Heart right ventricle (tissue), 16 donors: ENCODE measurements at regions not wholly inside any gene's neighbourhood (a gene's known extent, or its start where the extent isn't known, plus 50 kb on each side); places are given as distances from the start of the nearest gene placed in this dataset.
"Not testable (repeated sequence)": the region's sequence is repeated elsewhere in the genome, so short reads cannot be mapped to it uniquely, and the experiment has no call there.

Experiments used
- ATAC-seq, 8 donors: fragments of 200-7000 bp; cut with Tn5 transposase; one replicate each; pipeline ENCODE4 v1.9.1; 2020; ENCODE audit warnings: mild to moderate bottlenecking in 8 of 8, moderate library complexity in 8 of 8, moderate number of reproducible peaks in 1 of 8
- DNase-seq, 2 donors: peaks; one replicate each; pipeline ENCODE4 v3.0.0-alpha.2; 2020
- H3K27ac ChIP-seq, 10 donors: fragments of 200-600 bp; sonication (generic) in 2 of 10; one replicate each; pipeline versions ENCODE4 v1.5.0 to v1.8.0; 2020 to 2022; ENCODE audit warnings: mild to moderate bottlenecking in 3 of 10
- H3K27me3 ChIP-seq, 7 donors: fragments of 200-600 bp; one replicate each; pipeline ENCODE4 v1.8.0; 2021 to 2022; ENCODE audit warnings: mild to moderate bottlenecking in 2 of 7
- H3K36me3 ChIP-seq, 9 donors: fragments of 200-600 bp; sonication (generic) in 1 of 9; one replicate each; pipeline versions ENCODE4 v1.5.0 to v1.8.0; 2020 to 2022; ENCODE audit warnings: mild to moderate bottlenecking in 2 of 9
- H3K4me1 ChIP-seq, 9 donors: fragments of 200-600 bp; sonication (generic) in 1 of 9; one replicate each; pipeline versions ENCODE4 v1.5.0 to v1.8.0; 2020 to 2022; ENCODE audit warnings: mild to moderate bottlenecking in 4 of 9
- H3K4me3 ChIP-seq, 10 donors: fragments of 200-600 bp; sonication (generic) in 2 of 10; one replicate each; pipeline versions ENCODE4 v1.5.0 to v1.8.0; 2020 to 2022; ENCODE audit warnings: mild to moderate bottlenecking in 7 of 10, moderate library complexity in 2 of 10
- H3K9me3 ChIP-seq, 11 donors: fragments of 200-600 bp in 10 of 11; sonication (generic) in 2 of 11; one replicate each; pipeline versions ENCODE4 v1.5.0 to v1.8.0; 2013 to 2022; ENCODE audit warnings: mild to moderate bottlenecking in 2 of 11, control low read depth in 1 of 11, moderate library complexity in 1 of 11
- CTCF ChIP-seq, 9 donors: fragments of 200-600 bp; sonication (generic) in 2 of 9; IDR thresholded peaks; one replicate each; pipeline versions ENCODE4 v1.5.0 to v1.8.0; 2021 to 2022; ENCODE audit warnings: antibody characterized with exemption in 9 of 9, mild to moderate bottlenecking in 5 of 9, moderate library complexity in 1 of 9
- WGBS, 2 donors: extraction: QIAGEN DNeasy Blood & Tissue Kit; methylation state at CpG; one replicate each; pipeline ENCODE4 v1.1.7; 2013; ENCODE audit warnings: inconsistent platforms in 1 of 2; 5-methylcytosine and 5-hydroxymethylcytosine counted together
- intact Hi-C, 10 donors: fragments of 100-400 bp; cut with DNase I; formaldehyde crosslinking; loops; one replicate each; pipeline versions ENCODE4 v1.11.1 to v1.14.2; 2022
- donor health status: Arrhythmogenic right ventricular cardiomyopathy.
- donor health status: ischemic (EF 13 %, LVEDD 7.1; RV severe dilation, severe dysfunction).
- donor health status: healthy with polysubstance abuse.
- donor health status: DM: no; HTN: yes; CAD: no.
- donor health status: DM: no; HTN: no; CAD: no.
- donor health status: ischemic (EF 25% LVEDD 6.9; RV normal size, moderate dysfunction).
- donor health status: ischemic (EF 25% LVEDD 5.7; RV mildly dilated, moderate dysfunction).
- donor health status: healthy.
- donor health status: DM: yes; HTN: yes; CAD: no.
- donor health status: Ischemic cardiomyopathy.
- donor health status: ischemic (EF 35%, LVEDD 5.7; RV mildly dilated, moderate dysfunction).
- donor health status: nonischemic (EF 11% LVEDD 7.7; RV severe dilation, severe dysfunction).
- donor health status: DM: yes; HTN: yes; CAD: no.
- donor health status: PGD.
- donor health status: ischemic (EF 29% LVEDD 5.4; RV normal size, mild dysfunction).
- donor health status: nonischemic (EF 23%, LVEDD 6.1; RV moderate dilation, normal function).

GRCh38 chr2:195331129-195331528 lies 325.9 kb upstream of the SLC39A10 start:
- H3K27ac ChIP-seq: no peak overlapping the region
- WGBS, 2 donors: 21 to 40% methylated on average over 1 of the region's 1 CpG
- H3K27me3 ChIP-seq: peaks cover 0 to 5% (median 0%) of the 10 kb centered on the region in 7 donors
- ATAC-seq: no peak
- intact Hi-C loops: no loop called here
- TF ChIP-seq CTCF (IDR thresholded peaks at IDR 0.05): no peak
- DNase-seq: no peak
- H3K4me1 ChIP-seq: no peaks in the 10 kb centered on the region
- no peak overlapping the region for H3K4me3 ChIP-seq
- H3K9me3 ChIP-seq: peaks cover 0 to 6% (median 0%) of the 10 kb centered on the region in 11 donors
- H3K36me3 ChIP-seq: no peaks in the 10 kb centered on the region

GRCh38 chr2:195330513-195330956 lies 326.5 kb upstream of the SLC39A10 start:
- no peak overlapping the region for H3K4me3 ChIP-seq
- H3K27me3 ChIP-seq: peaks cover 0 to 5% (median 0%) of the 10 kb centered on the region in 7 donors
- no peaks in the 10 kb centered on the region for H3K4me1 ChIP-seq
- TF ChIP-seq CTCF (IDR thresholded peaks at IDR 0.05): no peak
- H3K9me3 ChIP-seq: peaks cover 0 to 6% (median 0%) of the 10 kb centered on the region in 11 donors
- no peaks in the 10 kb centered on the region for H3K36me3 ChIP-seq
- no peak for ATAC-seq
- intact Hi-C loops: no loop called here
- no peak for DNase-seq
- no peak overlapping the region for H3K27ac ChIP-seq

GRCh38 chr2:195329784-195330183 lies 327.2 kb upstream of the SLC39A10 start:
- H3K27me3 ChIP-seq, H3K9me3 ChIP-seq, intact Hi-C loops, DNase-seq, H3K27ac ChIP-seq, H3K36me3 ChIP-seq, H3K4me1 ChIP-seq, H3K4me3 ChIP-seq, ATAC-seq: not testable (repeated sequence)

GRCh38 chr2:195326537-195326936 lies 330.5 kb upstream of the SLC39A10 start:
- TF ChIP-seq CTCF (IDR thresholded peaks at IDR 0.05): no peak
- no peak for DNase-seq
- peaks cover 0 to 5% (median 0%) of the 10 kb centered on the region in 7 donors for H3K27me3 ChIP-seq
- no peaks in the 10 kb centered on the region for H3K36me3 ChIP-seq
- intact Hi-C loops: no loop called here
- no peak for ATAC-seq
- no peak overlapping the region for H3K4me3 ChIP-seq
- no peak overlapping the region for H3K27ac ChIP-seq
- H3K4me1 ChIP-seq: no peaks in the 10 kb centered on the region
- peaks cover 0 to 11% (median 3%) of the 10 kb centered on the region in 11 donors for H3K9me3 ChIP-seq

- Histone ChIP-seq H3K27ac (no peak overlapping the region), H3K27me3 (no peaks in the 10 kb centered on the region), H3K9me3 (peaks cover 0 to 6% (median 0%) of the 10 kb centered on the region in 11 donors), H3K4me1 (peaks cover 0 to 7% (median 0%) of the 10 kb centered on the region in 9 donors), H3K36me3 (no peaks in the 10 kb centered on the region), H3K4me3 (no peak overlapping the region)
- DNase-seq: no peak
- no peak for ATAC-seq
- intact Hi-C loops: no loop called here
- WGBS, 2 donors: 44 to 47% methylated on average over 4 of the region's 4 CpGs
- TF ChIP-seq CTCF (IDR thresholded peaks at IDR 0.05): no peak
Measured at GRCh38 chr2:195322324-195322723, 334.7 kb upstream of the SLC39A10 start.
